T1000 (cell line): ENCODE measurements at regions not wholly inside any gene's neighbourhood (a gene's known extent, or its start where the extent isn't known, plus 50 kb on each side); places are given as distances from the start of the nearest gene placed in this dataset.
A peak's percentile ranks its signal among the peaks of the same experiment; 100 is the strongest.

ENCODE experiments used
- DNase-seq: peaks from one replicate; lab custom pipeline; 2025; ENCODE audit warnings: mixed read lengths; lab: John Stamatoyannopoulos, UW

GRCh38 chr6:100944644-100945043 lies 63.5 kb upstream of the ASCC3 start:
- DNase-seq, result no peak

- DNase-seq, result no peak
These were observed 65.0 kb upstream of the ASCC3 start for GRCh38 chr6:100946021-100946540.

DNA sequence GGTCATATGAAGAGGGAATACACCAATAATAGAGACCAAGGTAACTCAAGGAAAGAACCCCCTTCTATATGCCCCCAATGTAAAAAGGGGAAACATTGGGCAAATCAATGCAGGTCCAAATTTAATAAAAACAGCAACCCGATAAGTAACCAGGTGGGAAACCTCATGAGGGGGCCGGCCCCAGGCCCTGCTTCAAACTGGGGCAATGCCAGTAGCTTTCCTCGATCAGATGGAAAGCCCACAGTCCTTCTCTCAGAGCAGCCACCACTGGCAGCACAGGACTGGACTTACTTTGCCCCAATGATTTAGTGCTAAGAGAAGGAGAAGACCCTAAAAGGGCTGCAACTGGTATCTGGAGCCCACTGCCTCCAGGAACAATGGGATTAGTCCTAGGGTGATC lies 65.6 kb upstream of the ASCC3 start:
- DNase-seq, result no peak

DNA sequence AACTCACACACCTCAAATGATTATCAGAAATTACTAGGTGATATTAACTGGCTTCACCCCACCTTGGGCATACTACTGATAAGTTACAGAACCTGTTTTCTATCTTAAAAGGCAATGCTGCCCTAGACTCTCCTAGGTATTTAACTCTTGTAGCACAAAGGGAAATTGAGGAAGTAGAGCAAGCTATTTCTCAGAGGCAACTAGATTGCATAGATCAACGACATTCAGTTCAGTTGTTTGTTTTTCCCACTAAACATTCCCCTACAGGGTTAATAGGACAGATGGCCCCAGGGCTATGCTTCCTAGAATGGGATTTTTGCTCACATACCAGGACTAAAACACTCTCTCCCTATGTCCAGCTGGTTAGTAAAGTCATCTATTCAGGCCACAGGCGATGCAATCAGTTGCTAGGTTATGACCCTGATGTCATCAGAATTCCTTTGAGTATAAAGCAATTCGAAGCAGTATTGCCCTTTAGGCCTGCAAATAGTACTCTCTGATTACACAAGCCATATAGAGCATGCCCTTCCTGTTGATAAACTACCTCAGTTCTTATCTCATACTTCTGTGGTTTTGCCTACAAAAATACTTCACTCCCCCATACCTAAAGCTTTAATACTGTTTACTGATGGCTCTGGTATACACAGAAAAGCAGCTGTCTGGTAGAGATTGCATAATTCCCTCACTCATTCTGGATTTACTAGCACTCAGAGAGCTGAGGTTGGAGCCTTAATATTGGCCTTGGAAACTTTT lies 67.4 kb upstream of the ASCC3 start:
- peak; percentile 58 for DNase-seq

DNA sequence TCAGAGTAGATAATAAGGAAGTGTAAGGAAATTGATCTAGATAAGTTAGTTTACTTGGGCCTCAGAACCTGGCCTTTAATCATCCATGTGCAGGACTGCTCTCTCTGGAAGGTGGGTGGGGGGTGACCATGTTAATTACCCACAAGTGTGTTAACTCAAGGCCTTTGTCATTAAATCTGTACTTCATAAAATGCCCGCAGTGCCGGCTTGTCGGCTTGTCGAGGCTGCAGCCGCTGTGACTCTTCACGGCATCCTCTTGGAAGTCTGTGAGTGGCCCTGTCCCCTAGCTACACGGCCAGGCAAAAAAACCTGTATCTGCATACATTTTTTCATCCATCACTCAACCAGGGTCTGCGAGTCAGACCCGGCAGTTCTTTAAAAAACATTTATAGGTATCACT lies 70.9 kb upstream of the ASCC3 start:
- no peak for DNase-seq

- no peak for DNase-seq
These were observed 78.2 kb upstream of the ASCC3 start for GRCh38 chr6:100959280-100959679.

DNA sequence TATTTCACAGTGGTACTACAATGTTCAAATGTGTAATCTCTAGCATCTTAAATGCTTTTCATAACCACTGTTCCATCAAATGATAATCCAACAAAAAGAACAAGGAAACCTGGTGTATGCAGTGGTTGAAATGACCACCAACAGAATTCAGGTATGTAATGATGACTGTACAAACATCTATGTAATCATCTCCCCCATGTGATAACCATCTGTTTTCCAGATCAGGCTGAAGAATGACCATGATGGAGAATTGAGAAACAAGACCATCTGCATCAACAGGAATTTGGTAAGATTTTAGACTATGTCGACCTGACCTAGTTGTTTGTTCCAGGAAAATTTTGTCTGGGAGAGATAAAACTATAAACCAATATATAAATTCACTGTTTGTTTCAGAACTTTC lies 81.3 kb upstream of the ASCC3 start:
- no peak for DNase-seq

DNA sequence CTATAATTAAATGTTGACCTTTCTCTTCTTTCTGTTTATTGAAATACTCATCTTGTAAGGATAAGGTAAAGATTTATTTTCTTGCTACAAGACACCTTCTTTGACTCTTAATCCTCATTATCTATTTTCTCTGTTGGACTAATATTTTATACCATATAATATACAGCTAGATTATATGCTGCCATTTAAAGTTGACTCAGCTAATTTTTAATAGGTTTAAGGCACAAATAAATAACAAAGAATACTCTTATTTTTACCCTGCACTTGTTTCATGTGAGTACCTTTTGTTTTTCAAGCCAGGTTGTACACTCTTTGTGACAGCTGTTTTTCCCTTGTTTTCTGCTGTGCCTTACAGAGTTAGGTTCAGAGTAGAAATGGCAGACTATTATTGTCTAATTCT lies 83.9 kb upstream of the ASCC3 start:
- no peak for DNase-seq

- DNase-seq, result no peak
These were observed 87.8 kb upstream of the ASCC3 start for GRCh38 chr6:100968949-100969348.

DNA sequence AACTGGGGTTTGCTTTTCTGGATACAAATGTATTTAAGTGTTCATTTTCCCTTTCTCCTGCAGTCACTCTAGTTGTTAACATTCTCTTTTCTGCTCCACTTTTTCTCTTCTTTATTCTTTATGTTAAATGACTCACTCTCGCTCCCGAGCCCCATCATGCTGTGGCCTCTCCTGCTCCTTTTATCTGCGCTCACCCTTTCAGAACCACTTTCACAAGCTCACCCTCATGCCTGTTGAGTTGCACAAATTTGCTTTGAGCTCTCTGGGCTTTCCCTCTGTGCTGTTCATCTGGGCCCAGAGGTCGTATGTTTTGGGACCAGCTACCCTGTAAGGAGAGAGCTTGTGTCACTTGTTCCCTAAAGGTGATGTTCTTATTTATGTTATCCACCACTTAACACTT lies 98.1 kb upstream of the ASCC3 start:
- no peak for DNase-seq

GRCh38 chr6:100980949-100981348 lies 99.8 kb upstream of the ASCC3 start:
- DNase-seq, result no peak

DNA sequence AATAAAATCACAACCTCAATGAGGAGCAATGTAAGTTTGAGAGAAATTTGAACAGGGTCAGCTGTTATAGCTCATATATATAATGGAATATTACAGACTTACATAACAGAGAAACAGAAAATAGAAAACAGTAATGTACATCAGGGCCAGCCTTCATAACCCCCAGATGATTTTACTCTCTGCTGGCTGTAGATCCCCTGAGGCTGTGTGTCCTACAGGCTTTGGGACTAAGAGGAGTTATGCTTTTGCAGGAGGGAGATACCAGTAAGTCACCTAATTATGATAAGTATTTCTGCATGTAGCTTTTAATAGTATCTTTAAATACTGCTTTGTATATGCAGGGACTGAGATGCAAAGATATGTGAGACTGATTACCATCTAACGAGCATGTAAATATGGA lies 105.8 kb upstream of the ASCC3 start:
- DNase-seq, result no peak

GRCh38 chr6:100987556-100987955 lies 106.4 kb upstream of the ASCC3 start:
- no peak for DNase-seq

DNA sequence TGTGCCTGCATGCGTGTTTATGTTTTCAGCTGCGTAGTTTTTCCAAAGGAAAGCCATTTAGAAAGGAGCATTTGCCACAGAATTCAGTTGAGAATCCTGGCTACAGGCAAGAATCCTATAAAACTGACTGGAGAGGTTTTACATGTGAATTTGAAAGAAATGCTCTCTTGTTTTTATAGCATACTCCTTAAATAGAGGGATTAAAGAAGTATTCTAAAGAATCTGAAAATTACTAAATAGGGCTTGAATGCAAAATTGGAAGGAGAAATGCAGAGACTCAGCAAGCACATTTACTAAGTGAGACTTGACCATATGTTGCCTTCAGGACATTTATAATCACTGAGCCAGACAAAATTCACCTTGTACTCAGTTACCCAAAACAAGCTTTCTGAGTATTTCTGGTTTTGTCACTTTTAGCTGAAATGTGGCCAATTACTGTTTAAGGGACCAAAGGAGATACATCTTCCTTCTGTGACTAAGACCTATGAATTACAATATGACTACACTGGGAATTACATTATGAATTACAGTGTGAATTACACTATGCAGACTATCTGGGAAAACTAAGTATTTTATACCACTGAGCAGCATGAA lies 107.4 kb upstream of the ASCC3 start:
- no peak for DNase-seq

DNA sequence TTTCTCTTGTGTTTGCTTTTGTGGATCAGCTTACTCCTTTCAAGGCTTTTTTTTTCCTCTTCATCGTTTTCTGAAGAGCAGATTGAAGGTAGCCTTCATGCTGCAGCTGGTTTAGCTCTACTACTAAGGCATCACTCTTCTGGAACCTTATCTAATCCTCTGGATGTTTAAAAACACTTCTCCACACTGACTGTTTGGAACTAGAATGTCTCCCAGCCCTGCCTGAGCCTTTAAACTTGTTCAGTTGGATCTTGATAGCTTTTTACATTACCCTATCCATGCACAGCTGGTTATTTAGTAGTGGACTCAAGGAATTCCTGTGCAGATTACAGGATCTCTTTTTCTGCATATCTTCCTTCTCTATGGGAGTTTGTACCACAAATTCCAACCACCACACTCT lies 108.9 kb upstream of the ASCC3 start:
- DNase-seq, result no peak

DNA sequence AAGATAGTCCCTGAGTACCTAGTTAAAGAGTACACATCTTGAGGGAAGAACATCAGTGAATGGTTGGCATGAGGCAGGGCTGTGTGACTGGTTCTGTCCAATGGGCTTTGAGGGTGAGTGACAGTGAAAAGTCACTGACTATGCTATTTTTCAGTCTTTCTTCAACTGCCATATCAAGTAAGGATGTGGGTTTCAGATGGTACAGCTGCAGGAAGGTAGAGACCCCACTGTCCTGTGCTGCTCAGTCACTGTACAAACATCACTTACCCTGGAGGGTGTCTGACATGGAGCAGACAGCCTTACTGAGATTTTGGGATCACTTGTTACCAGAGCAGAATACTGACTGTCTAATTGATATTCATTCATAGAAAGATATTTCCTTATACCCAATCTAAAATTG lies 115.3 kb upstream of the ASCC3 start:
- DNase-seq, result no peak

DNA sequence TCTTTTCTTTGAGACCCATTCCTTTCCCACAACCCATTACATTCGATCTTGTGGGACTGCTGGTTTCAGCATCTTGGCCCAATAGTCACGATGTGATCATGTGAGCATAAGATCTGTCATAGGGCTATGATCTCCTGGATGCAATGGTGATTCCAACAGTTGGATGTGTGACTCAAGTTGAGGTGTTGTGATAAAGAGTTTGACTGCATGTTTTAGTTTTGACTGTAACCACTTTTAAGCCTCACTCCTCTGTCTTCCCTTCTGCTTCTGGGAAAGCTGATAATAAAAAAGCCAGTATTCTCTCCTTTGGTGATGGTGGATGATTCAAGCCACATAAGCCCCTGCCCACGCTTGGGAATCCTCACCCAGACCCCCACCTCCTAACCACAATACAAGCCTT lies 117.0 kb upstream of the ASCC3 start:
- no peak for DNase-seq

GRCh38 chr6:100999034-100999597 lies 118.0 kb upstream of the ASCC3 start:
- DNase-seq, result no peak

- DNase-seq, result no peak
These were observed 119.2 kb upstream of the ASCC3 start for GRCh38 chr6:101000341-101000740.

DNA sequence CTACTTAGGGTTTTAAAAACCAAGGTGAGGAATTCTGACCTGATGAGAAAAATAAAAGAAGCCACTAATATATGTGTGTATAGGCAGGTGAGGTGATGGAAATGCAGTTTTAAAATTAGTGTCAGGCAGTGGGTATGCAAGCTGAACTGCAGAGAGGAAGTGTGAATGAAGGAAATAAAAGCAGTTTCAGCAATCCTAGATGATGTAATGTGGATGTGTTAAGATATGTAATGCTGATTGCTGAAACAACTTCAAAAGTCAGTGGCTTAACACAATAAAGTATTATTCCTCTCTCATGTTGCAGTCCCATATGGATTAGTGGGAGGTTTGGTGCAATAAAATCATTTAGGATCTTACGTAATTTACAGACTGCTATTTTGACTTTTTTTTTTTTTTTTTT lies 119.9 kb upstream of the ASCC3 start:
- DNase-seq, result no peak

DNA sequence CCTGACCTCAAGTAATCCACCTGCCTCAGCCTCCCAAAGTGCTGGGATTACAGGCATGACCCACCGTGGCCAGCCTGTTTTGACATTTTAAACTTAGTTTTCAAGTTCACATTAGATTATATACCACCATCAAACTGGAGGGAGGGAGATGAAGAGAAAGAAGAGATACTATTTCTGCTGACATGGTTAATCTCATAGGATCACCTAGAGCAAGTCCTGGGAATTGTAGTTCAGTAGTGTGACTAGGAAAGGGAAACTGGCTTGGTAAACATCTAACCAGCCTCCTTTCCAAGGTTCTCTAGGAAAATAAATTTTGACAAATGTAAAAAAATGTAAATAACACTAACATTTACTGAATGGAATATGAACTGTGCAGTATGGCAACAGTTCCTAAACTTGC lies 120.5 kb upstream of the ASCC3 start:
- no peak for DNase-seq

DNA sequence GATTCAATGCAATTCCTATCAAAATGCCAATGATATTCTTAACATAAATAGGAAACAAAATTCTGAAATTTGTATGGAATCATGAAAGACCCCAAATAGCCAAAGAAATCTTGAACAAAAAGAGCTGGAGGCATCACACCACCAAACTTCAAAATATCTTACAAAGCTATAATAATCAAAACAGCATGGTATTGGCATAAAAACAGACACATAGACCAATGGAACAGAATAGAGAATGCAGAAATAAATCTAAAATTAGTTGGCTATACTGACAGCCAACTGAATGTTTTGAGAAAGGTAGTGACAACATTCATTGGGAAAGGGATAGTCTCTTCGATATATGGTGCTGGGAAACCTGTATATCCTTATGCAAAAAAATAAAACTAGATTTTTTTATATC lies 121.9 kb upstream of the ASCC3 start:
- no peak for DNase-seq

DNA sequence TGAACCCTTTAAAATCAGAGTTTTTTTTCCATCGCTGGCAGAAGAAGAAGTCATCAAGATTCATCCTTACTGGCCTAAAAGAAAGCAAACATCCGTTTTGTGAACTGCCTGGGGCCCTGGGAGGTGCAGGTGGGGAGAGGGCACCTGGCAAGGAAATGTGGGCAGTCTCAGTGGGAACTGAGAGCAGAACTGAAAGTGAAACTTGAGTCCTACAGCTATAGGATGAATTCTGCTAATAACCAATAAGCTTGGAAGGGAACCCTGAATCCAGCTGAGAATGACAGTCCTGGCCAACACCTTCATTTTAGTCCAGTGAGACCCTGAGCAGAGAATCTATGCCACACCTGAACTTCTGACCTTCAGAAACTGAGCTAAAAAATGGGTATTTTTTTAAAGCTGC lies 130.1 kb upstream of the ASCC3 start:
- DNase-seq, result no peak
